ENCODE measurements at regions not wholly inside any gene's neighbourhood (a gene's known extent, or its start where the extent isn't known, plus 50 kb on each side); places are given as distances from the start of the nearest gene placed in this dataset.

- no peak for TF ChIP-seq Cebpa-rat (IDR thresholded peaks at IDR 0.05)
- H3K4me3 ChIP-seq, result no peak overlapping the region
Measured at GRCh38 chr7:138228769-138229168, 152.5 kb downstream of the AKR1D1 start.

GRCh38 chr7:138233189-138233588 lies 156.9 kb downstream of the AKR1D1 start:
- peaks cover 0 to 7% (median 1%) of the 10 kb centered on the region in 11 experiments; a peak in 11 of 22 replicates for H3K9me3 ChIP-seq (replicated peaks in 1 of 11)
- TF ChIP-seq Cebpa-rat (IDR thresholded peaks at IDR 0.05), result no peak
- H3K27ac ChIP-seq, result no peak overlapping the region
- H3K36me3 ChIP-seq, result no peaks in the 10 kb centered on the region
- no peaks in the 10 kb centered on the region for H3K27me3 ChIP-seq
- H3K4me1 ChIP-seq, result no peaks in the 10 kb centered on the region
- no peak overlapping the region for H3K9ac ChIP-seq
- no peak overlapping the region for H3K4me3 ChIP-seq
- H4K20me1 ChIP-seq, result no peaks in the 10 kb centered on the region
- H3K4me2 ChIP-seq, result no peak overlapping the region

More at GRCh38 chr7:138228769-138229168, 152.5 kb downstream of the AKR1D1 start:
- H3K9ac ChIP-seq, result no peak overlapping the region
- no peaks in the 10 kb centered on the region for H3K36me3 ChIP-seq
- no peaks in the 10 kb centered on the region for H4K20me1 ChIP-seq
- no peaks in the 10 kb centered on the region for H3K27me3 ChIP-seq
- no peak overlapping the region for H3K4me2 ChIP-seq
- peaks cover under 1 to 11% (median 5%) of the 10 kb centered on the region in 11 experiments; a peak in 13 of 22 replicates for H3K9me3 ChIP-seq (replicated peaks in 1 of 11)
- H3K27ac ChIP-seq, result no peak overlapping the region
- H3K4me1 ChIP-seq, result no peaks in the 10 kb centered on the region

DNA sequence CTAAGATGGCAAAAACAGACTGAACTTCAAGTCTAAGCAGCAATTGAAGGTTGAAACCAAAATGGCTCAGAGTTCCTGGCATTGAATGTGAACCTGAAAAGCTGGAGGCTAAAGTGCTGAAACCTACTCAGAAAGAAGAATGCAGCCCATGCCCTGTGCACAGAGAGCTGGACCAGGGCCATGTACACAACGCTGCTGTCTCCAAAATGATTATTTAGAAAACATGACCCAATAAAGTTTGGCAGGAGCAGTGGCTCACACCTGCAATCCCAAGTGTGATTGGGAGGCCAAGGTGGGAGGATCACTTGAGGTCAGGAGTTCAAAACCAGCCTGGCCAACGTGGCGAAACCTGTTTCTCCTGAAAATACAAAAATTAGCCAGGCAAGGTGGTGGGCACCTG lies 158.9 kb downstream of the AKR1D1 start:
- Histone ChIP-seq H3K9ac (no peak overlapping the region), H3K27me3 (no peaks in the 10 kb centered on the region), H3K4me1 (peaks cover 0 to 4% (median 0%) of the 10 kb centered on the region in 10 experiments; a peak in 1 of 20 replicates), H3K4me2 (no peak overlapping the region), H4K20me1 (no peaks in the 10 kb centered on the region), H3K4me3 (no peak overlapping the region), H3K27ac (no peak overlapping the region), H3K36me3 (no peaks in the 10 kb centered on the region), H3K9me3 (replicated peaks in 1 of 11) (peaks cover 0 to 23% (median 13%) of the 10 kb centered on the region in 11 experiments; a peak in 18 of 22 replicates)
- TF ChIP-seq Cebpa-rat (IDR thresholded peaks at IDR 0.05), result no peak

DNA sequence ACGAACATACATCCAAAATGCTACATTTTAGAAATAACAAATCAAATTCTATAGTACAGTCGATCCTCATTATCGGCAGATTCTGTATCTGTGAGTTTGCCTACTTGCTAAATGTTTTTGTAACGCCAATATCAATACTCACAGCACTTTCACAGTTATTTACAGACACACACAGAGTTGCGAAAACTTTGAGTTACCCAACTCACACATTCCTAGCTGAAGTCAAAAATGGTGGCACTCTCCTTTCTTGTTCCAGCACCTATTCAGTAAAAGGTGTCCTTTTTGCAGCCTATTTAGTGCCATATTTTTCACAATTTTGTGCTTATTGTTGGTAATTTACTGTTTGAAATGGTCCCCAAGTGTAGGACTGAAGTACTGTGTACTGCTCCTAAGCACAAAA lies 161.7 kb downstream of the AKR1D1 start:
- Histone ChIP-seq H3K4me3 (no peak overlapping the region), H3K4me2 (no peak overlapping the region), H3K36me3 (no peaks in the 10 kb centered on the region), H4K20me1 (no peaks in the 10 kb centered on the region), H3K4me1 (peaks cover 0 to 4% (median 0%) of the 10 kb centered on the region in 10 experiments; a peak in 1 of 20 replicates), H3K9me3 (replicated peaks in 1 of 11) (peaks cover 0 to 23% (median 13%) of the 10 kb centered on the region in 11 experiments; a peak in 18 of 22 replicates), H3K9ac (no peak overlapping the region), H3K27me3 (no peaks in the 10 kb centered on the region), H3K27ac (no peak overlapping the region)
- no peak for TF ChIP-seq Cebpa-rat (IDR thresholded peaks at IDR 0.05)

DNA sequence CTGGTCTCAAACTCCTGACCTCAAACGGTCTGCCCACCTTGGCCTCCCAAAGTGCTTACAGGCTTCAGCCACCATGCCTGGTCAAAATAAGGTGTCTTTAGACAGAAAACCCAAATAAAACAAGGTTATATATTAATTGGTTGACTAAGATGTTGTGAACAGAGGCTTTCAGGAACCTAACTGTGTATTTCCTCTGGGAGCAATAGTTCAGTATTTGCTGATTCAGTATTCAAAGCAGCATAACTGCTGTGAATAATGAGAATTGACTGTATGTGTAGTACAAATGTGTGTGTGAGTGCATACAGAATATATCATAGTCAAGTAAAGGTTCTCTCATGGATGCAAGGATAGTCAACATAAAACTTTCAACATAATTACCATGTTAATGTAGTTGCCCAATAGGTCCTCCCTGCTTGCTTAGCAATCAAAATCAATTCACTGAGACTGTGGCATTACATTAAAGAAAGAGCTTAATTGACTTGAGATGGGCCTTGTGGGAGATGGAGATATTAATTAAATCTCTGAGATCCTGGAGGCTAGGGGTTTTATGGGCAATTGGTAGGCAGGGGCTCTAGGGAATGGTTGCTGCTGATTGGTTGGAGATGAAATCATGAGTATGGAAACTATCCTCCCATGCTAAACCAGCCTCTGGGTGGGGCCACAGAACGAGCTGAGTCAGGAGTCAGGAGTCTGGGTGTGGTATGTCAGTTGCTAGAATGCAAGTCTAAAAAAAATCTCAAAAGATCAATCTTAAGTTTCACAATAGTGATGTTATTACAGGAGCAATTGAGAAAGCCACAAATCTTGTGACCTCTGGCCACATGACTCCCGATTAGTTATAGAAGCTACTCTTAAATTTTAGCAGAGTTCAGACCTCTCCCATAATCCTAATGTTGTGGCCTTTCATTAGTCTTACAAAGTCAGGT lies 162.7 kb downstream of the AKR1D1 start:
- H3K27me3 ChIP-seq, result no peaks in the 10 kb centered on the region
- H3K4me1 ChIP-seq, result peaks cover 0 to 4% (median 0%) of the 10 kb centered on the region in 10 experiments; a peak in 1 of 20 replicates
- H4K20me1 ChIP-seq, result no peaks in the 10 kb centered on the region
- H3K4me3 ChIP-seq, result no peak overlapping the region
- H3K36me3 ChIP-seq, result no peaks in the 10 kb centered on the region
- no peak overlapping the region for H3K4me2 ChIP-seq
- H3K9ac ChIP-seq, result no peak overlapping the region
- TF ChIP-seq Cebpa-rat (IDR thresholded peaks at IDR 0.05), result no peak
- H3K9me3 ChIP-seq (replicated peaks in 1 of 11), result peaks cover 0 to 23% (median 13%) of the 10 kb centered on the region in 11 experiments; a peak in 17 of 22 replicates
- no peak overlapping the region for H3K27ac ChIP-seq

GRCh38 chr7:138243430-138243829 lies 167.2 kb downstream of the AKR1D1 start:
- Histone ChIP-seq H3K27ac (no peak overlapping the region), H3K36me3 (no peaks in the 10 kb centered on the region), H3K4me3 (no peak overlapping the region), H3K27me3 (no peaks in the 10 kb centered on the region), H3K4me1 (peaks cover 0 to 18% (median 0%) of the 10 kb centered on the region in 10 experiments; a peak in 2 of 20 replicates), H3K9me3 (replicated peaks in 1 of 11) (peaks cover 0 to 29% (median 15%) of the 10 kb centered on the region in 11 experiments; a peak in 18 of 22 replicates), H3K4me2 (no peak overlapping the region), H4K20me1 (no peaks in the 10 kb centered on the region), H3K9ac (no peak overlapping the region)
- TF ChIP-seq Cebpa-rat (IDR thresholded peaks at IDR 0.05), result no peak

- H3K9ac ChIP-seq, result no peak overlapping the region
- H3K4me3 ChIP-seq, result no peak overlapping the region
- no peak for TF ChIP-seq Cebpa-rat (IDR thresholded peaks at IDR 0.05)
- H3K27me3 ChIP-seq, result no peaks in the 10 kb centered on the region
- peaks cover 0 to 18% (median 0%) of the 10 kb centered on the region in 10 experiments; a peak in 2 of 20 replicates for H3K4me1 ChIP-seq
- no peak overlapping the region for H3K4me2 ChIP-seq
- H4K20me1 ChIP-seq, result no peaks in the 10 kb centered on the region
- H3K9me3 ChIP-seq (replicated peaks in 1 of 11), result peaks cover 0 to 25% (median 11%) of the 10 kb centered on the region in 11 experiments; a peak in 16 of 22 replicates
- H3K36me3 ChIP-seq, result no peaks in the 10 kb centered on the region
- no peak overlapping the region for H3K27ac ChIP-seq
Measured at GRCh38 chr7:138243836-138244235, 167.6 kb downstream of the AKR1D1 start.

DNA sequence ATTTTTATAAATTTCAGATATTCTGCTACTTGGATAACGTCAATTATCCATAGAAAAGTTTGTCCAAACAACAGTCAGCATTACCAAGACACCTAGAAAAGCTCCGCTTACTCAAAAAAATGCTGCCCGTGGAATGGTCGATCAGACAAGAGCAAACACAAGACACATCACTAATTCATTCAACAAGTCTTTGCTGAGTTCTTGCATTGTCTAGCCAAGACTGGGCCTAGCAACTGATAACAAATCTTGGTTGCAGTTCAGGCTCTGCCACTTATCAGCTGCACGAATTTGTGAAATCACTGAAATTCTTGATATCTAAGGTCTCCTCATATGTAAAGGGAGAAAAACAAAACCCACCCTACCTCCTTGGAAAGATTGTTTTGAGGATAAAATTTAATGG lies 168.3 kb downstream of the AKR1D1 start:
- H3K4me2 ChIP-seq, result no peak overlapping the region
- no peak overlapping the region for H3K9ac ChIP-seq
- no peak overlapping the region for H3K27ac ChIP-seq

GRCh38 chr7:138245216-138245615 lies 169.0 kb downstream of the AKR1D1 start:
- no peak overlapping the region for H3K27ac ChIP-seq
- no peaks in the 10 kb centered on the region for H3K36me3 ChIP-seq
- H3K27me3 ChIP-seq, result no peaks in the 10 kb centered on the region
- H3K4me1 ChIP-seq, result peaks cover 0 to 14% (median 0%) of the 10 kb centered on the region in 10 experiments; a peak in 1 of 20 replicates
- peaks cover 0 to 18% (median 7%) of the 10 kb centered on the region in 11 experiments; a peak in 11 of 22 replicates for H3K9me3 ChIP-seq (replicated peaks in 1 of 11)
- TF ChIP-seq Cebpa-rat (IDR thresholded peaks at IDR 0.05), result no peak
- no peak overlapping the region for H3K9ac ChIP-seq
- no peak overlapping the region for H3K4me3 ChIP-seq
- H4K20me1 ChIP-seq, result no peaks in the 10 kb centered on the region
- no peak overlapping the region; a peak in 1 of 22 replicates for H3K4me2 ChIP-seq

More for the DNA sequence above, 168.3 kb downstream of the AKR1D1 start:
- peaks cover 0 to 18% (median 7%) of the 10 kb centered on the region in 11 experiments; a peak in 12 of 22 replicates for H3K9me3 ChIP-seq (replicated peaks in 1 of 11)
- H3K4me1 ChIP-seq, result peaks cover 0 to 14% (median 0%) of the 10 kb centered on the region in 10 experiments; a peak in 1 of 20 replicates
- no peak for TF ChIP-seq Cebpa-rat (IDR thresholded peaks at IDR 0.05)
- H3K36me3 ChIP-seq, result no peaks in the 10 kb centered on the region
- H4K20me1 ChIP-seq, result no peaks in the 10 kb centered on the region
- no peaks in the 10 kb centered on the region for H3K27me3 ChIP-seq
- H3K4me3 ChIP-seq, result no peak overlapping the region
